BJ (cell line): ENCODE measurements at regions not wholly inside any gene's neighbourhood (a gene's known extent, or its start where the extent isn't known, plus 50 kb on each side); places are given as distances from the start of the nearest gene placed in this dataset.

Experiments used
- CTCF ChIA-PET: fragments of 350-600 bp; formaldehyde crosslinking; extraction: SDS; loops from one replicate; lab custom pipeline; 2021; ENCODE audit warnings: antibody characterized with exemption, inconsistent platforms; lab: Yijun Ruan, JAX
- POLR2A ChIA-PET: fragments of 300-600 bp; sonication (Branson Sonifier 250); formaldehyde crosslinking; extraction: SDS; loops from one replicate; lab custom pipeline; 2021; ENCODE audit warnings: antibody characterized with exemption; lab: Charles Lee
- DNase-seq: peaks from one replicate; pipeline ENCODE4 v3.0.0-alpha.2; 2011; ENCODE audit warnings: low read depth
- H3K27me3 ChIP-seq: 2 replicates; pipeline ENCODE4 v1.6.0; 2011; ENCODE audit warnings: low read length; ENCODE audit not compliant: control insufficient read depth, insufficient read depth
- H3K36me3 ChIP-seq: 2 replicates; pipeline ENCODE4 v1.5.1; 2011; ENCODE audit warnings: low read length; ENCODE audit not compliant: control insufficient read depth, insufficient read depth
- H3K4me3 ChIP-seq: 2 replicates; pipeline ENCODE4 v1.5.1; 2011; ENCODE audit warnings: low read depth, mild to moderate bottlenecking, control low read depth, low read length
- TF ChIP-seq, protein P1 (sequence below): IDR thresholded peaks from 2 replicates; pipeline ENCODE4 v1.5.1; 2011; ENCODE audit warnings: low read depth, mild to moderate bottlenecking, control low read depth, inconsistent platforms, low read length, moderate library complexity; ENCODE audit not compliant: insufficient read depth

DNA sequence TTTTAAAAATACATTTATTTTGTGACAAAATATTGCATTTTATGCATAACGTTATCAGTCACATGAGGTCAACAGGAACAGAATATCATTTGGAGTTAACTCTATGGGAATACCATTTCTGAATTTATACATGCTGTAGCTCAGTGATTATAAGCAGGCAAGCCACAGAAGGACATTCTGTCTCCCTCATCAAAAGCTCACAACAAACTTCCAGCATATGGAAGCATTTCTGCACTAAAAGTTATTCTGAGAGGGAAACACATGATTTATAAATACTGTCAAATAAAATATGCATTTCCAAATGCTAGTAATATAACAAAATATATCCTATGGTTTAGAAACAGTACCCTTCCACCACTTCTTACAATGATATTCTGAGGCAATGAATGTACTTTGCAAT, 854.1 kb upstream of the B3GALT2 start:
- no peaks in the 10 kb centered on the region for H3K27me3 ChIP-seq
- H3K36me3 ChIP-seq, result no peaks in the 10 kb centered on the region
- no peak overlapping the region for H3K4me3 ChIP-seq
- DNase-seq, result no peak
- TF ChIP-seq, protein P1, sequence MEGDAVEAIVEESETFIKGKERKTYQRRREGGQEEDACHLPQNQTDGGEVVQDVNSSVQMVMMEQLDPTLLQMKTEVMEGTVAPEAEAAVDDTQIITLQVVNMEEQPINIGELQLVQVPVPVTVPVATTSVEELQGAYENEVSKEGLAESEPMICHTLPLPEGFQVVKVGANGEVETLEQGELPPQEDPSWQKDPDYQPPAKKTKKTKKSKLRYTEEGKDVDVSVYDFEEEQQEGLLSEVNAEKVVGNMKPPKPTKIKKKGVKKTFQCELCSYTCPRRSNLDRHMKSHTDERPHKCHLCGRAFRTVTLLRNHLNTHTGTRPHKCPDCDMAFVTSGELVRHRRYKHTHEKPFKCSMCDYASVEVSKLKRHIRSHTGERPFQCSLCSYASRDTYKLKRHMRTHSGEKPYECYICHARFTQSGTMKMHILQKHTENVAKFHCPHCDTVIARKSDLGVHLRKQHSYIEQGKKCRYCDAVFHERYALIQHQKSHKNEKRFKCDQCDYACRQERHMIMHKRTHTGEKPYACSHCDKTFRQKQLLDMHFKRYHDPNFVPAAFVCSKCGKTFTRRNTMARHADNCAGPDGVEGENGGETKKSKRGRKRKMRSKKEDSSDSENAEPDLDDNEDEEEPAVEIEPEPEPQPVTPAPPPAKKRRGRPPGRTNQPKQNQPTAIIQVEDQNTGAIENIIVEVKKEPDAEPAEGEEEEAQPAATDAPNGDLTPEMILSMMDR, result no peak
- ChIA-PET POLR2A (no interaction called here), CTCF (no interaction called here)

DNA sequence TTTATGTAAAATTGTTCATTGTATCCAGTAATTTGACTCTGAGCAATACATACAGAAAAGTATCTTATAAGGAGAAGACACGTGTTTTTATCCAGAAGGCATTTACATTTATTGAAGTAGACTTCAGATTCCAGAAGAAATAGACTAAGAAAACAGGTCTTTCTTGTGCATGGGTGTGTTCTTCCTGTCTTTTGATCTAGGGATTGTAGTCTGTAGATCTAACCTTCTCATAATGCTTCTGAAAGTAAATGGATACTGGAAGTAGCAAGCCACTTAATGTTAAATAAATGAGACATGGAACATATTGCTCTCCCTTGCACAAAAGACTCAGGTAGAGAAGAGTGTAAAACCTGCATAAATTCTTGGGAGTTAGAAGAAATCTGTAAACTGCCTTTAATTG, 853.2 kb upstream of the B3GALT2 start:
- Histone ChIP-seq H3K4me3 (no peak overlapping the region), H3K36me3 (no peaks in the 10 kb centered on the region), H3K27me3 (no peaks in the 10 kb centered on the region)
- POLR2A ChIA-PET, result no interaction called here
- TF ChIP-seq, protein P1, result no peak
- DNase-seq, result no peak
- CTCF ChIA-PET, result no interaction called here

DNA sequence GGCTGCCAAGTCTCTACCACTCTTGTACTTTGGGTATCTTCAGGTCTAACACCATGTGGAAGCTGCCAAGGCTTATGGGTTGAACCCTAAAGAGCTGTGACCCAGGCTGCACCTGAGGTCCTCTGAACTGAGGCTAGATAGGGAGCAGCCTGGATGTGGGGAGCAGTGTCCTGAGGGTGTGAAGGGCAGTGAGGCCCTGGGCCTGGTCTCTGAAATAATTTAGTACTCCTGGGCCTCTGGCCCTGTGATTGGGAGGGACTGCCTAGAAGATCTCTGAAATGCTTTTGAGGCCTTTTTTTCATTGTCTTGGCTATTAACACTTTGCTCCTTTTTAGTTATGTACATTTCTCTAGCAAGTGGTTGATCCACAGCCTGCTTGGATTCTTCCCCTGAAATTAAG, 847.2 kb upstream of the B3GALT2 start:
- no peaks in the 10 kb centered on the region for H3K36me3 ChIP-seq
- no peak overlapping the region for H3K4me3 ChIP-seq
- ChIA-PET POLR2A (no interaction called here), CTCF (no interaction called here)
- no peak for DNase-seq
- TF ChIP-seq, protein P1, result no peak
- H3K27me3 ChIP-seq, result no peaks in the 10 kb centered on the region

DNA sequence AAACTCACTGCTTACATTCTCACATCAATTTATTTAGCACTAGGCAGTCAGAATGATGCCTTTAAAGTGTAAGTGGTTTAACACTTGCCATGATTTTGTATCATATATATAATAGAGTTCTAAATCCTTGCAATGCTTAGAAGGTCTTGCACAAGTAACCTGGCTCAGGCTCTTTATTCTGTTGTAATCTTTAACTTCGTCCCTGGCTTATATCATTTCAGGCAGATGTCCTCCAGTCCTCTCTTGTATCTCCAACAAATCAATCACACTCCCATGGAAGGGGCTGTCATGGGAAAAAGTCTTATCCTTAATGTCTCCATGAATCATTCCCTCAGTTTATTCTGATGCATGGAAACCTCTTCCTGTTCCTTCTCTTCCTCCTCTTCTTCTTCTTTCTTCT, 841.6 kb upstream of the B3GALT2 start:
- no peak for DNase-seq
- Histone ChIP-seq H3K27me3 (no peaks in the 10 kb centered on the region), H3K4me3 (no peak overlapping the region), H3K36me3 (no peaks in the 10 kb centered on the region)
- ChIA-PET CTCF (no interaction called here), POLR2A (no interaction called here)
- TF ChIP-seq, protein P1, result no peak

DNA sequence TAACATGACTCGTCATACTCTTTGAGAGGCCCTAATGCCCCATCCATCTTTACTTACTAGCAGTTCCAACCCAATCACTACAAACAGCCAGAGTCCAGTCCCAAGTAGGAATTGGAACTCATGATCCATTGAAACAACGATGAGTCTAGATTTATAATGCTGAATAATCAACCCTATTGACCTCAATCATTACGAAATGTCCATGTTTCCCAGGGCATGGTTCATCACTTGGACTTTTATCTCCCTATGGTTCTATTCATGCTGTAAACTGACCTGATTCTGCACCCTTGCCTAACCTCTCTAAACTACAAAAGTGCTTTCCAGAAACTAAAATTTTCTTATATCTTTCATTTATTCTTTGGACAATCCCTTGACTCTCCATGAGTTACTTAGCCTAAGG, 840.0 kb upstream of the B3GALT2 start:
- Histone ChIP-seq H3K27me3 (no peaks in the 10 kb centered on the region), H3K36me3 (no peaks in the 10 kb centered on the region), H3K4me3 (no peak overlapping the region)
- DNase-seq, result no peak
- ChIA-PET CTCF (no interaction called here), POLR2A (no interaction called here)
- TF ChIP-seq, protein P1, result no peak
